IMR-90 (cell line): ENCODE measurements at regions not wholly inside any gene's neighbourhood (a gene's known extent, or its start where the extent isn't known, plus 50 kb on each side); places are given as distances from the start of the nearest gene placed in this dataset.

Source experiments
- ATAC-seq: fragments of 200-7000 bp; cut with Tn5 transposase; 2 replicates; pipeline ENCODE4 v1.9.1; 2020; ENCODE audit warnings: low read depth, mild to moderate bottlenecking, moderate library complexity
- BruUV-seq: library from RNA; stranded (reverse); fragments of 400-500 nt; replicated peaks from 2 replicates; lab custom pipeline; 2021; lab: Mats Ljungman, UMichigan
- CTCF ChIA-PET: fragments of 300-600 bp; formaldehyde crosslinking; extraction: SDS; loops from one replicate; lab custom pipeline; 2021; ENCODE audit warnings: antibody characterized with exemption; lab: Yijun Ruan, JAX
- POLR2A ChIA-PET: fragments of 300-600 bp; sonication (Branson Sonifier 250); formaldehyde crosslinking; loops from one replicate; lab custom pipeline; 2022; ENCODE audit warnings: antibody characterized with exemption; ENCODE audit not compliant: unreplicated experiment; lab: Charles Lee
- DNase-seq: peaks from one replicate; pipeline ENCODE4 v3.0.0; 2013
- H2AFZ ChIP-seq: replicated peaks from 2 replicates; pipeline ENCODE3; 2013; ENCODE audit warnings: low read length, mild to moderate bottlenecking; ENCODE audit not compliant: poor library complexity
- H2AK5ac ChIP-seq: 2 replicates; pipeline ENCODE4 v1.6.1; 2013; ENCODE audit warnings: low read depth, low read length, inconsistent platforms
- H2AK9ac ChIP-seq: replicated peaks from 2 replicates; pipeline ENCODE3; 2013; ENCODE audit warnings: mild to moderate bottlenecking, low read depth, low read length, moderate library complexity; ENCODE audit not compliant: poor library complexity
- H2BK120ac ChIP-seq: 2 replicates; pipeline ENCODE4 v1.6.1; 2013; ENCODE audit warnings: low read depth, low read length, inconsistent platforms
- H2BK15ac ChIP-seq: 3 replicates; pipeline ENCODE4 v1.6.1; 2013; ENCODE audit warnings: low read depth, low read length, inconsistent platforms
- H2BK20ac ChIP-seq: 2 replicates; pipeline ENCODE4 v1.6.1; 2013; ENCODE audit warnings: low read depth, mild to moderate bottlenecking, inconsistent platforms, low read length, moderate library complexity
- H2BK5ac ChIP-seq: 2 replicates; pipeline ENCODE4 v1.6.1; 2013; ENCODE audit warnings: mild to moderate bottlenecking, low read depth, low read length, inconsistent platforms; ENCODE audit not compliant: poor library complexity, severe bottlenecking
- H3K14ac ChIP-seq: replicated peaks from 2 replicates; pipeline ENCODE4 v1.6.1; 2013; ENCODE audit warnings: low read depth, low read length, inconsistent platforms
- H3K18ac ChIP-seq: 2 replicates; pipeline ENCODE4 v1.6.1; 2013; ENCODE audit warnings: low read depth, low read length, control low read depth
- H3K23ac ChIP-seq: 2 replicates; pipeline ENCODE4 v1.6.1; 2013; ENCODE audit warnings: low read depth, low read length, inconsistent platforms
- H3K27ac ChIP-seq: 2 replicates; pipeline ENCODE4 v1.5.1; 2013; ENCODE audit warnings: mild to moderate bottlenecking, control low read depth, low read length; ENCODE audit not compliant: insufficient read depth
- H3K27me3 ChIP-seq: 2 replicates; pipeline ENCODE4 v1.6.1; 2013; ENCODE audit warnings: low read length; ENCODE audit not compliant: control insufficient read depth, insufficient read depth
- H3K36me3 ChIP-seq: 2 replicates; pipeline ENCODE4 v1.6.1; 2013; ENCODE audit warnings: low read length, mixed read lengths; ENCODE audit not compliant: control insufficient read depth, insufficient read depth
- H3K4ac ChIP-seq: 2 replicates; pipeline ENCODE4 v1.6.1; 2013; ENCODE audit warnings: low read depth, low read length, inconsistent platforms
- H3K4me1 ChIP-seq: 2 replicates; pipeline ENCODE4 v1.6.1; 2013; ENCODE audit warnings: low read length, mixed read lengths; ENCODE audit not compliant: control insufficient read depth, insufficient read depth
- H3K4me2 ChIP-seq: 2 replicates; pipeline ENCODE4 v1.6.1; 2013; ENCODE audit warnings: low read depth, mild to moderate bottlenecking, control low read depth, low read length, moderate library complexity
- H3K4me3 ChIP-seq: 2 replicates; pipeline ENCODE4 v1.5.1; 2013; ENCODE audit warnings: low read depth, mild to moderate bottlenecking, control low read depth, low read length, moderate library complexity; ENCODE audit not compliant: insufficient read depth
- H3K56ac ChIP-seq: 2 replicates; pipeline ENCODE4 v1.6.1; 2013; ENCODE audit warnings: low read length, inconsistent platforms; ENCODE audit not compliant: insufficient read depth; ENCODE audit errors: extremely low read depth
- H3K79me1 ChIP-seq, 2 experiments: 2 replicates each; pipeline ENCODE4 v1.6.1; 2013; ENCODE audit warnings: low read length in 2 of 2, inconsistent platforms in 1 of 2, low read depth in 1 of 2
- H3K9ac ChIP-seq: 2 replicates; pipeline ENCODE4 v1.6.1; 2013; ENCODE audit warnings: low read depth, low read length, control low read depth
- H3K9me1 ChIP-seq: 2 replicates; pipeline ENCODE4 v1.6.1; 2013; ENCODE audit warnings: low read length, inconsistent platforms; ENCODE audit not compliant: insufficient read depth
- H3K9me3 ChIP-seq: 2 replicates; pipeline ENCODE4 v1.6.1; 2013; ENCODE audit warnings: low read length; ENCODE audit not compliant: control insufficient read depth, insufficient read depth
- H4K20me1 ChIP-seq: 2 replicates; pipeline ENCODE4 v1.6.1; 2013; ENCODE audit warnings: low read length, inconsistent platforms; ENCODE audit not compliant: insufficient read depth
- H4K5ac ChIP-seq: 2 replicates; pipeline ENCODE4 v1.6.1; 2013; ENCODE audit warnings: mild to moderate bottlenecking, low read depth, low read length, control low read depth
- H4K8ac ChIP-seq, 2 experiments: 2 replicates each; pipeline ENCODE4 v1.6.1; 2013; ENCODE audit warnings: low read depth in 2 of 2, low read length in 2 of 2, control low read depth in 1 of 2, inconsistent platforms in 1 of 2
- H4K91ac ChIP-seq: 2 replicates; pipeline ENCODE4 v1.6.1; 2013; ENCODE audit warnings: low read depth, low read length, inconsistent platforms; ENCODE audit not compliant: insufficient read depth
- BHLHE40 ChIP-seq: fragments of 150-350 bp; IDR thresholded peaks from 2 replicates; pipeline ENCODE4 v1.6.1; 2016; ENCODE audit warnings: mild to moderate bottlenecking, low read depth, low read length
- CEBPB ChIP-seq: IDR thresholded peaks from 2 replicates; pipeline ENCODE4 v1.6.1; 2012; ENCODE audit warnings: low read depth, low read length, improper control_type of control experiment
- CHD1 ChIP-seq: IDR thresholded peaks from 2 replicates; pipeline ENCODE4 v1.6.1; 2012; ENCODE audit warnings: low read depth, low read length, improper control_type of control experiment
- CTCF ChIP-seq: conservative IDR thresholded peaks from 2 replicates; pipeline ENCODE4 v1.5.1; 2012; ENCODE audit warnings: mild to moderate bottlenecking, low read depth, low read length, improper control_type of control experiment
- FOS ChIP-seq: fragments of 150-350 bp; IDR thresholded peaks from 2 replicates; pipeline ENCODE4 v1.6.1; 2016; ENCODE audit warnings: low read depth, low read length
- MAFK ChIP-seq: IDR thresholded peaks from 2 replicates; pipeline ENCODE4 v1.6.1; 2012; ENCODE audit warnings: low read depth, low read length, improper control_type of control experiment
- MAZ ChIP-seq: IDR thresholded peaks from 2 replicates; pipeline ENCODE4 v1.6.1; 2012; ENCODE audit warnings: low read depth, mild to moderate bottlenecking, low read length, improper control_type of control experiment, moderate library complexity, borderline replicate concordance
- MXI1 ChIP-seq: IDR thresholded peaks from 2 replicates; pipeline ENCODE4 v1.6.1; 2012; ENCODE audit warnings: low read depth, mild to moderate bottlenecking, low read length, moderate library complexity, borderline replicate concordance
- NFE2L2 ChIP-seq: fragments of 150-350 bp; IDR thresholded peaks from 2 replicates; pipeline ENCODE4 v1.6.1; 2016; ENCODE audit warnings: low read depth, mild to moderate bottlenecking, low read length
- POLR2A ChIP-seq: IDR thresholded peaks from 2 replicates; pipeline ENCODE4 v1.6.1; 2012; ENCODE audit warnings: mild to moderate bottlenecking, low read depth, low read length
- RAD21 ChIP-seq: IDR thresholded peaks from 2 replicates; pipeline ENCODE4 v1.6.1; 2012; ENCODE audit warnings: low read length, improper control_type of control experiment
- RCOR1 ChIP-seq: IDR thresholded peaks from 2 replicates; pipeline ENCODE4 v1.6.1; 2012; ENCODE audit warnings: mild to moderate bottlenecking, low read length, improper control_type of control experiment; ENCODE audit not compliant: insufficient replicate concordance
- RFX5 ChIP-seq: IDR thresholded peaks from 2 replicates; pipeline ENCODE4 v1.8.0; 2012; ENCODE audit warnings: low read depth, mild to moderate bottlenecking, low read length, moderate library complexity
- SMC3 ChIP-seq: fragments of 150-350 bp; IDR thresholded peaks from 2 replicates; pipeline ENCODE4 v1.6.1; 2016; ENCODE audit warnings: low read depth, mild to moderate bottlenecking, antibody characterized with exemption, low read length, moderate library complexity
- WGBS, 2 experiments: methylation state at CpG; one replicate each; pipeline versions ENCODE4 v1.1.5 to v1.1.7; 2013; ENCODE audit warnings: missing lambda C conversion rate in 2 of 2; ENCODE audit not compliant: insufficient read length in 1 of 2; ENCODE audit errors: extremely low coverage in 2 of 2; 5-methylcytosine and 5-hydroxymethylcytosine counted together
- dilution Hi-C: fragments of 300-500 bp; cut with HindIII; formaldehyde crosslinking; loops from one replicate; pipeline ENCODE4 v1.14.3; 2018; ENCODE audit warnings: low sequenced_read_pairs; ENCODE audit not compliant: unreplicated experiment
- in situ Hi-C: fragments of 300-500 bp; cut with MboI; formaldehyde crosslinking; loops from 3 replicates; pipeline ENCODE4 v1.14.3; 2019; ENCODE audit warnings: low sequenced_read_pairs, inconsistent platforms, mixed read lengths
- intact Hi-C: fragments of 100-400 bp; cut with micrococcal nuclease; formaldehyde crosslinking; loops from 2 replicates; pipeline ENCODE4 v1.10.0; 2022
- TF ChIP-seq, protein P1 (sequence below): fragments of 150-350 bp; IDR thresholded peaks from 2 replicates; pipeline ENCODE4 v1.6.1; 2016; ENCODE audit warnings: low read depth, mild to moderate bottlenecking, low read length, moderate library complexity, borderline replicate concordance
- TF ChIP-seq, protein P2 (sequence below): fragments of 150-350 bp; IDR thresholded peaks from 2 replicates; pipeline ENCODE4 v1.6.1; 2017; ENCODE audit warnings: mild to moderate bottlenecking, antibody characterized with exemption, low read length, low read depth

DNA sequence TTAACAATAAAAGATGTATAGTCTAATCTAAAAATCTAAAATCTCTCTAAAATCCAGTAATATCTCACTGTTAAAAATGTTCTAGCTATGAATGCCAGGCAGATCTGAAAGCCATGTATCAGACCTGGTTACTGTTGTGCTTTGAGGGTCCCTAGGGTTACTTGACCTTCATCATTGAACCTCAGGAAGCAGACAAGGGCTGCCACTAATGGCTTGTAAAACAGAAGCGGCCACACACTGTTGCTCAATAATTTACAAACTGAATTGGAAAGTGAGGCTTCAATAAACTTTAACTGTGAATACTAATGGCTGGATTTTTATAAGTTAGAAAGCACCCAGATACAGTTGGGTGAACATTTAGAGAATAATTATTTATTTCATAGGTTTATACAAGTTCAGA is 198.0 kb upstream of the RPS23 start:
- H3K36me3 ChIP-seq: no peaks in the 10 kb centered on the region
- no peak for TF ChIP-seq POLR2A
- TF ChIP-seq, protein P1, sequence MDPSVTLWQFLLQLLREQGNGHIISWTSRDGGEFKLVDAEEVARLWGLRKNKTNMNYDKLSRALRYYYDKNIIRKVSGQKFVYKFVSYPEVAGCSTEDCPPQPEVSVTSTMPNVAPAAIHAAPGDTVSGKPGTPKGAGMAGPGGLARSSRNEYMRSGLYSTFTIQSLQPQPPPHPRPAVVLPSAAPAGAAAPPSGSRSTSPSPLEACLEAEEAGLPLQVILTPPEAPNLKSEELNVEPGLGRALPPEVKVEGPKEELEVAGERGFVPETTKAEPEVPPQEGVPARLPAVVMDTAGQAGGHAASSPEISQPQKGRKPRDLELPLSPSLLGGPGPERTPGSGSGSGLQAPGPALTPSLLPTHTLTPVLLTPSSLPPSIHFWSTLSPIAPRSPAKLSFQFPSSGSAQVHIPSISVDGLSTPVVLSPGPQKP: no peak
- TF ChIP-seq SMC3: no peak
- TF ChIP-seq CEBPB: no peak
- TF ChIP-seq MAFK: no peak
- TF ChIP-seq MXI1: no peak
- TF ChIP-seq CHD1: no peak
- TF ChIP-seq NFE2L2: no peak
- no peak for TF ChIP-seq RCOR1
- no peak for TF ChIP-seq RFX5
- TF ChIP-seq, protein P2, sequence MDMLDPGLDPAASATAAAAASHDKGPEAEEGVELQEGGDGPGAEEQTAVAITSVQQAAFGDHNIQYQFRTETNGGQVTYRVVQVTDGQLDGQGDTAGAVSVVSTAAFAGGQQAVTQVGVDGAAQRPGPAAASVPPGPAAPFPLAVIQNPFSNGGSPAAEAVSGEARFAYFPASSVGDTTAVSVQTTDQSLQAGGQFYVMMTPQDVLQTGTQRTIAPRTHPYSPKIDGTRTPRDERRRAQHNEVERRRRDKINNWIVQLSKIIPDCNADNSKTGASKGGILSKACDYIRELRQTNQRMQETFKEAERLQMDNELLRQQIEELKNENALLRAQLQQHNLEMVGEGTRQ: no peak
- no peak for TF ChIP-seq RAD21
- no peak for TF ChIP-seq BHLHE40
- TF ChIP-seq MAZ: no peak
- TF ChIP-seq FOS: no peak
- TF ChIP-seq CTCF: no peak
- no peak overlapping the region for H2BK15ac ChIP-seq
- no peak overlapping the region for H4K5ac ChIP-seq
- peaks cover 17% of the 10 kb centered on the region for H3K27me3 ChIP-seq
- H3K14ac ChIP-seq: no peak overlapping the region
- no peak for ATAC-seq
- no peak overlapping the region for H2BK120ac ChIP-seq
- no peak overlapping the region for H4K91ac ChIP-seq
- ChIA-PET CTCF (no interaction called here), POLR2A (no interaction called here)
- H2AK9ac ChIP-seq: no peak overlapping the region
- H3K23ac ChIP-seq: no peak overlapping the region
- H4K8ac ChIP-seq: no peak overlapping the region
- in situ Hi-C loops: no loop called here
- no peaks in the 10 kb centered on the region for H3K79me1 ChIP-seq
- H2AFZ ChIP-seq: no peak overlapping the region
- no peak overlapping the region for H2AK5ac ChIP-seq
- no peak overlapping the region for H2BK5ac ChIP-seq
- H3K18ac ChIP-seq: no peak overlapping the region
- no peaks in the 10 kb centered on the region for H3K9me1 ChIP-seq
- H3K9me3 ChIP-seq: no peaks in the 10 kb centered on the region
- no peak overlapping the region for H3K4me3 ChIP-seq
- no peak overlapping the region for H3K56ac ChIP-seq
- no peak for DNase-seq
- intact Hi-C loops: no loop called here
- no CpG with 5 or more reads among the region's 1 CpG for WGBS, 2 experiments
- no peak overlapping the region for H3K4ac ChIP-seq
- no peak overlapping the region for H2BK20ac ChIP-seq
- H3K4me2 ChIP-seq: no peak overlapping the region
- no peak overlapping the region for H3K27ac ChIP-seq
- H3K4me1 ChIP-seq: no peaks in the 10 kb centered on the region
- H4K20me1 ChIP-seq: no peaks in the 10 kb centered on the region
- dilution Hi-C loops: no loop called here
- no peak overlapping the region for H3K9ac ChIP-seq
- no TSS peak for BruUV-seq
